GM20000 (cell line): ENCODE measurements at regions not wholly inside any gene's neighbourhood (a gene's known extent, or its start where the extent isn't known, plus 50 kb on each side); places are given as distances from the start of the nearest gene placed in this dataset.

Experiments
- DNase-seq: peaks from one replicate; pipeline ENCODE4 v3.0.0; 2012; ENCODE audit warnings: low spot score
- CTCF ChIP-seq: IDR thresholded peaks from 2 replicates; pipeline ENCODE4 v1.5.1; 2012; ENCODE audit warnings: mild to moderate bottlenecking, control low read depth; ENCODE audit errors: extremely low read depth, missing control alignments

DNA sequence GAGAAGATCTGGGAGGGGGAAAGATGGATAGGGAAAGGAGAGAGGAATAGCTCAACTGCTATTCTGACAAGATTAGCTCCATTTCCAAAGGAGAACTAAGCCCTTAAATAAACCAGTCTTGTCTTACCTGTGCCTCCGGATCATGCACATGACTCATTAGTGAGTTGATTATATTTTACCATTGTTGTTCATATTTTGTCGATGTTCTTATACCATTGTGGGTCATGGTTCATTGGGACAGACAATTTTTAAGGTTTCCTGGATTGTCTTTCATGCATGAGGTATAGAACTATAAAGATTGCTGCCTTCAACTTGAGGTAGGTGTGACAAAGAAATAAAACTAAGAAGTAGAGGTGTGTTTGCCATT lies 243.0 kb upstream of the ATP2B1 start:
- no peak for DNase-seq
- TF ChIP-seq CTCF = no peak

- DNase-seq = no peak
- TF ChIP-seq CTCF = no peak
These were observed 242.5 kb upstream of the ATP2B1 start for GRCh38 chr12:89951050-89951693.

DNA sequence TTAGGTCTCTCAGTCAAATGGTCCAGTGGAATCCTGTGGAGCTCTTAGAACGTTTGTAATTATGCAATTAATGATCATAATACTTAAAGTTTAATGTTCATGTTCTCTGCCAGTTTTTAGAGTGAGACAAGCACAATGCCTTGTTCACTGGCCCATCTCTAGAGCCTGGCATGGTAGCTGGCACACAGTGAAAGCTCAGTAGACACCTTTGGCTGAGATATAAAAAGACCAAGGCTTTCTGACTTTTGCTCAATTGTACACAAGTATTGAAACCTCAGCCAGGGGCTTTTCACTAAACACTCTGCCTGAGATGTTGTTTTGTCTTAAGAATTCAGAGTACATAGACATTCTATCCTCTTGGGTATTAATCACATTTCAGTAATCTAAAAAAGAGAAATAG lies 241.8 kb upstream of the ATP2B1 start:
- TF ChIP-seq CTCF = no peak

GRCh38 chr12:89949457-89950195 lies 241.0 kb upstream of the ATP2B1 start:
- peak; percentile 65 for DNase-seq
- TF ChIP-seq CTCF = peak; percentile 8

More for the DNA sequence above, 241.8 kb upstream of the ATP2B1 start:
- DNase-seq = no peak

DNA sequence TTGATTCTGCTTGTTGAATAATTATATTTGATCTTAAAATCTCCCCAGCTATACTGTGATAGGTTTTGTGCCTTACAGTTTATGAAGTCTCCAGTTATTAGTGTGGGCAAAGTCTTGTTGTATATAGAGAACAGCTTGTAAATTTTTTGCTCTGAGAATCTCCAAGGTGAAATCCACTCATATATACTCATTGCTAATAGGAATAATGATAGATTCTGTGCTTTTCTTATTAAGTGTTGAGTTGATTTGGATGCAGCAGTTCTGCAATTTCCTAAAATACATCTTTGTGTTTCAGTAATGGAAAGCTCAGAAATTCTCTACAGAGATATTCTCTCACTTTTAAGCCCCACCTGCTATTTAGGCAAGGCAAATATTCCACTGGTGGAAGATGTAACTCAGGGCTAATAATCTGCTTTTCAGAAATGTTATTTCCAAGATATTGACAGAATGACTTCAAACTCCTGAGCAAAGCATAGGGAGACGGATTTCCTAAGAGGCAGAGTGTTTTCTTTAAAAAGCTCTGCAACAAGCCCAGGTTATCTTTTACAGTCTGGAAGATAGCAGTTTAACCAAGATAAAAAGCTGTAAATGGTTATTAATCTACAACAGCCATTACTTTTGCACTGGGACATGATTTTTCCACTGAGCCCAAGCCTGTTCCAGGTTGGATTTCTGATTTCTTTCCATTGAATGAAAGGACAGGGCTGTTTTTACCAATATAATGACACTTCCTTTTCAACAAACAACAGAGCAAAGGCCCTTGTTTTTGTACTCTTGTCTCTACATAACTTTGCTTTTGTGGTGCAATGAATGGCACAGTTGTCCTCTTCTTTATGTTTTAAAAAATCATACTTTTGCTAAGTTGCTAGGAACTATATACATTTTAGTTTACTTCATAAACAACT lies 239.9 kb upstream of the ATP2B1 start:
- no peak for TF ChIP-seq CTCF
- DNase-seq = no peak

GRCh38 chr12:89947437-89948270 lies 239.0 kb upstream of the ATP2B1 start:
- no peak for DNase-seq
- TF ChIP-seq CTCF = no peak
